ENCODE measurements at regions not wholly inside any gene's neighbourhood (a gene's known extent, or its start where the extent isn't known, plus 50 kb on each side); places are given as distances from the start of the nearest gene placed in this dataset.

GRCh38 chrX:8323356-8323755 lies 141.3 kb upstream of the VCX3B start:
- TF ChIP-seq CTCF (IDR thresholded peaks at IDR 0.05) (no peak), POLR2A (IDR thresholded peaks at IDR 0.05) (no peak)

All from Peyer's patch (tissue), 4 donors.